ENCODE measurements at regions not wholly inside any gene's neighbourhood (a gene's known extent, or its start where the extent isn't known, plus 50 kb on each side); places are given as distances from the start of the nearest gene placed in this dataset.

GRCh38 chr15:91769894-91770293, 83.6 kb upstream of the SLCO3A1 start:
- no peak for DNase-seq

GRCh38 chr15:91776104-91776503, 77.4 kb upstream of the SLCO3A1 start:
- DNase-seq: no peak

GRCh38 chr15:91779960-91780359, 73.5 kb upstream of the SLCO3A1 start:
- no peak for DNase-seq

GRCh38 chr15:91780387-91780786, 73.1 kb upstream of the SLCO3A1 start:
- no peak for DNase-seq

- DNase-seq: no peak
Measured at GRCh38 chr15:91782221-91782620, 71.3 kb upstream of the SLCO3A1 start.

- no peak for DNase-seq
Measured at GRCh38 chr15:91783008-91783407, 70.5 kb upstream of the SLCO3A1 start.

GRCh38 chr15:91783451-91783850, 70.1 kb upstream of the SLCO3A1 start:
- DNase-seq: no peak

GRCh38 chr15:91784973-91785709, 68.4 kb upstream of the SLCO3A1 start:
- DNase-seq: no peak

- DNase-seq: no peak
Measured at GRCh38 chr15:91787198-91787597, 66.3 kb upstream of the SLCO3A1 start.

GRCh38 chr15:91789136-91789535, 64.4 kb upstream of the SLCO3A1 start:
- no peak for DNase-seq

- DNase-seq: no peak
Measured at GRCh38 chr15:91790836-91791235, 62.7 kb upstream of the SLCO3A1 start.

- DNase-seq: no peak
Measured at GRCh38 chr15:91793771-91794170, 59.7 kb upstream of the SLCO3A1 start.

- DNase-seq: no peak
Measured at GRCh38 chr15:91795235-91795634, 58.3 kb upstream of the SLCO3A1 start.

GRCh38 chr15:91801836-91802534, 51.5 kb upstream of the SLCO3A1 start:
- no peak for DNase-seq

GRCh38 chr15:91803260-91803659, 50.2 kb upstream of the SLCO3A1 start:
- no peak for DNase-seq

Measured in activated CD4-positive, alpha-beta T cell treated with anti-CD3 and anti-CD28 coated beads, Interleukin-2, amount 50 U/mL, for 16 hours (primary cell).